ENCODE measurements at regions not wholly inside any gene's neighbourhood (a gene's known extent, or its start where the extent isn't known, plus 50 kb on each side); places are given as distances from the start of the nearest gene placed in this dataset.

DNA sequence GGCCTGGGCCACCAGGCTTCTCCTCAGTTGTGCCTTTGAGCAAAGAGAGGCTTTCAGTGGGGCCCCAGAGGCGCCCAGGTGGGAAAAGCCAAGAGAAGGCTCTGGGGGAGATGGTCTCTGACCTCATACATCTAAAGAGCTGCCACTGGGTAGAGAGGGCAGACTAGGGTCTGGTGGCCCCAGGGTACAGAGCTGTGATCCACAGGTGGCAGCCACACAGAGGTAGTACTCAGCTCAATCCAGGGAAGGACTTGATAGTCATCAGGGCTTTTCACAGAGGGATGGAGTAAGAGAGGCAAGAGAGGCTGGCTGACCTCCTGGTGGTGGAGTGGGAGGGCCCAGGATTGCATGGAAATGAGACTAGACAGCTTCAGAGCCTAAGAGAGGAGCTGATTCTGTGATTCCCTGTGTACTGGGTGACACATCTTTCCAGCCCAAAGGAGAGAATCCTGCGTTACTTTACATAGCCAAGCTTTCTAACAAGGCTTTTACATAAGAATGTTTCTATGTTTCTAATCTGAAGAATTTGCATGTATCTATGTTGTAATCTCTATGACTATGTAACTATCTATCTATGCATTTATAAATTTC, 53.2 kb upstream of the PJA1 start:
- TF ChIP-seq, protein P1, sequence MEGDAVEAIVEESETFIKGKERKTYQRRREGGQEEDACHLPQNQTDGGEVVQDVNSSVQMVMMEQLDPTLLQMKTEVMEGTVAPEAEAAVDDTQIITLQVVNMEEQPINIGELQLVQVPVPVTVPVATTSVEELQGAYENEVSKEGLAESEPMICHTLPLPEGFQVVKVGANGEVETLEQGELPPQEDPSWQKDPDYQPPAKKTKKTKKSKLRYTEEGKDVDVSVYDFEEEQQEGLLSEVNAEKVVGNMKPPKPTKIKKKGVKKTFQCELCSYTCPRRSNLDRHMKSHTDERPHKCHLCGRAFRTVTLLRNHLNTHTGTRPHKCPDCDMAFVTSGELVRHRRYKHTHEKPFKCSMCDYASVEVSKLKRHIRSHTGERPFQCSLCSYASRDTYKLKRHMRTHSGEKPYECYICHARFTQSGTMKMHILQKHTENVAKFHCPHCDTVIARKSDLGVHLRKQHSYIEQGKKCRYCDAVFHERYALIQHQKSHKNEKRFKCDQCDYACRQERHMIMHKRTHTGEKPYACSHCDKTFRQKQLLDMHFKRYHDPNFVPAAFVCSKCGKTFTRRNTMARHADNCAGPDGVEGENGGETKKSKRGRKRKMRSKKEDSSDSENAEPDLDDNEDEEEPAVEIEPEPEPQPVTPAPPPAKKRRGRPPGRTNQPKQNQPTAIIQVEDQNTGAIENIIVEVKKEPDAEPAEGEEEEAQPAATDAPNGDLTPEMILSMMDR (conservative IDR thresholded peaks at IDR 0.05; ENCODE audit: control insufficient read depth, insufficient read depth, low read depth, low read length) = no peak
- H3K4me3 ChIP-seq (ENCODE audit: control insufficient read depth, low read depth, low read length) = no peak overlapping the region
- peak; percentile 5 for DNase-seq (ENCODE audit: low read depth)

DNA sequence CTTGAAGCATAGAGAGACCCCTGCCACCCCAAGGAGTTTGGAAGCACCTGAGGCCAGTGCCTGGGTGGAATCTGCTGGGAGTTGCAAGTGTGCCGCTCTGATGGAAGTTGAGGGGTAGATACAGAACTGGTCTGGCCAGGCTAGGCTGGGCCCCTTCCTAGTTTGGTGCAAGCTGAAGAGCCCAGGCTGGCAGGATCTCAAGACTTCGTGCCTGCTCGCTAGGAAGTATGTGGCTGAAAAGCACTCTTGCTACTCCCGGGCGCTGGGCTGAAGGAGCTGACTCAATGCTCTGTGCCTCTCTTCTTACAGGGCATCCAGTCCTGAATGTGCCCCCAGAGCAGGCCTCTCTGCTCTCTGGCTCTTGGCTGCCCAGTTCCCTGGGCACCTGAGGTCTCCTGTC, 51.7 kb upstream of the PJA1 start:
- TF ChIP-seq, protein P1 (conservative IDR thresholded peaks at IDR 0.05; ENCODE audit: control insufficient read depth, insufficient read depth, low read depth, low read length) = no peak
- H3K4me3 ChIP-seq (ENCODE audit: control insufficient read depth, low read depth, low read length) = no peak overlapping the region
- DNase-seq (ENCODE audit: low read depth) = no peak

DNA sequence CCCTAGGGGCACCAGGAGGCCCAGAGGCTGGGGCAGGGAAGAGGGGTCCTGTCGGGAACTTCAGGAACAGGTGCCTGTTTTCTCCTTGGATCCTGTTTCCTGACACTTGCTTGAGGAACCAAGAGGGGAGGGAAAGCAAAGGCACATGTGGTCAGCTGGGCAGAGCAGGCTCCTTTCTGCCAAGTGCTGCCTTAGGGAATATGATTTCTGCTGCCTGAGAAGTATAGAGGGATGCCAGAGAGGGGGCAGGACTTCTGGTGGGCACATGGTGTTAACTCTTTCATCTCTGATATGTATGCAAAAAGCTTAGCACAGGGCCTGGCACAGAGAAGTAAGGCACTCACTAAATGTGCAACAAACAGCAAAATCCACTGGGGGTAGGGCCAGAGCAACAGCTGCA, 51.2 kb upstream of the PJA1 start:
- DNase-seq (ENCODE audit: low read depth) = no peak
- TF ChIP-seq, protein P1 (conservative IDR thresholded peaks at IDR 0.05; ENCODE audit: control insufficient read depth, insufficient read depth, low read depth, low read length) = no peak
- H3K4me3 ChIP-seq (ENCODE audit: control insufficient read depth, low read depth, low read length) = no peak overlapping the region

DNA sequence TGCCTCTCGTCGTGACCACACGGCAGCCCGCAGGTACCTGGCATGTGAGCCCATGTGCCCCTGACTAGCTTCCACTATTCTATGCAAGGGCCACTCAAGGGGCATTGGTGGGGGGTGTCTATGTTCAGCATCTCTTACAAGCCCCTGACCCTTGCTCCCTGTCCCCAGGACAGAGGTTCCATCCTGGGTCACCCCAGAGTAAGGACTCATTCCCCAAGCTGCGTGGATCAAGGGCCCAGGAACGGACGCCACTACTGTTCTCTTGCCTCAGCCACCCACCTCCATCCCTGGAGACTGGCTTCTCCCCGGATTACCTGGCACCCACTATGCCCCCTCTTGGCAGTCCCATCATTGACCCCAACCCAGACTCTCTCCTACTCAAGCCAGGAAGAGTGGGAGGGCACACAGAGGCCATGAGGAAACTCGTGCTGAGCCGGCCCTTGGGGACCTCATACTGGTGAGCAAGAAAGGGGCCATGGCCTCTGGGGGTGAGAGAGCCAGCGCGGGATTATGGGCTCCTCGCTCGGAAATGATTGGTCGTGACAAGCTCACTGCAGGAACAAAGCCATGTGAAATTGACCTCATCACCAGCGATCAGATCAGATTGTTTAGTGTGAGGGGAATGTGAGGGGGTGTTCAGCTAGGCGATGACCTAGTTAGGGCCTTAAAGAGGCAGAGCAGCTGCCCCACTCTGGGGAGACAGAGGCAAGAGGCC, 50.1 kb upstream of the PJA1 start:
- TF ChIP-seq, protein P1 (conservative IDR thresholded peaks at IDR 0.05; ENCODE audit: control insufficient read depth, insufficient read depth, low read depth, low read length) = no peak
- DNase-seq (ENCODE audit: low read depth) = peak; percentile 2
- no peak overlapping the region for H3K4me3 ChIP-seq (ENCODE audit: control insufficient read depth, low read depth, low read length)

Measured in fibroblast of mammary gland (primary cell).